ENCODE measurements at regions not wholly inside any gene's neighbourhood (a gene's known extent, or its start where the extent isn't known, plus 50 kb on each side); places are given as distances from the start of the nearest gene placed in this dataset.

DNA sequence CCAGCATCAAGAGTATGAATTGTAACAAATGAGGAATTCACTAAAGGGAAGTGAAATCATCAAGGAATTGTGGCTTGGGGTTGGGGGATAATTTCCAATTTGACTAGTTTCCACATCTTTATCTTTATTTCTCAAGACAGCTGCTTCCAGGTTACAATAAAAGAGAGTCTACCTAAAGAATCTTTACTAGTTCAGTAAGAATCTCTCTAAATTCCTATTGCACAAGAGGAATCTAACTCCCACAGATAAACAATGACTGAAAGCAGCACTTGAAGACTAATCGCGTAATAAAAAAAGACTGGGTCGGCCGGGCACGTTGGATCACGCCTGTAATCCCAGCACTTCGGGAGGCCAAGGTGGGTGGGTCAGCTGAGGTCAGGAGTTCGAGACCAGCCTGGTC lies 194.4 kb downstream of the KBTBD8 start:
- H2BK5ac ChIP-seq (ENCODE audit: low read depth, low read length) = no peak overlapping the region
- H4K8ac ChIP-seq (ENCODE audit: extremely low read depth, insufficient read depth, low read length) = no peak overlapping the region
- H2BK120ac ChIP-seq (replicated peaks; ENCODE audit: low read depth, low read length) = no peak overlapping the region
- no peak overlapping the region for H2AK5ac ChIP-seq (ENCODE audit: low read depth, low read length)
- H3K27me3 ChIP-seq (replicated peaks in 1 of 4; ENCODE audit: control insufficient read depth in 3 of 4, extremely low read depth in 1 of 4, insufficient read depth in 3 of 4, low read length in 3 of 4) = no peaks in the 10 kb centered on the region
- H3K36me3 ChIP-seq (ENCODE audit: control insufficient read depth in 2 of 4, insufficient read depth in 4 of 4, low read length in 3 of 4) = no peaks in the 10 kb centered on the region
- no peak overlapping the region for H3K14ac ChIP-seq (ENCODE audit: insufficient read length)
- no peak overlapping the region for H3K18ac ChIP-seq (ENCODE audit: extremely low read depth, low read length)
- no peak overlapping the region for H2AFZ ChIP-seq (ENCODE audit: low read length)
- H3K23ac ChIP-seq (ENCODE audit: insufficient read length) = no peak overlapping the region
- no peak overlapping the region for H3K4ac ChIP-seq (replicated peaks; ENCODE audit: insufficient read length, low read depth, low read length)
- no peak overlapping the region for H3K4me2 ChIP-seq (ENCODE audit: insufficient read depth in 1 of 2, low read depth in 2 of 2, low read length in 2 of 2)
- ChIA-PET POLR2A (ENCODE audit: partially characterized antibody) (no interaction called here), CTCF (ENCODE audit: partially characterized antibody) (interaction anchor here (1.4 to 1.6 kb wide), 2 partner anchors 11 to 79 kb away, joined by 3 read pairs; no protein-coding TSS in a partner anchor)
- H3K9ac ChIP-seq (replicated peaks in 1 of 4; ENCODE audit: extremely low read depth in 1 of 4, low read depth in 3 of 4, low read length in 3 of 4) = no peak overlapping the region
- DNase-seq (ENCODE audit: low read depth in 1 of 2, low spot score in 2 of 2) (no peak), FAIRE-seq (no peak)
- no peak overlapping the region for H4K5ac ChIP-seq (ENCODE audit: insufficient read length, low read depth, low read length)
- H4K20me1 ChIP-seq (replicated peaks in 1 of 2; ENCODE audit: control insufficient read depth in 1 of 2, insufficient read depth in 2 of 2, low read length in 2 of 2) = no peaks in the 10 kb centered on the region
- H3K23me2 ChIP-seq (ENCODE audit: low read depth, low read length) = no peaks in the 10 kb centered on the region
- H3K79me2 ChIP-seq (ENCODE audit: control insufficient read depth in 1 of 2, insufficient read depth in 2 of 2, low read length in 2 of 2) = no peaks in the 10 kb centered on the region
- 96% methylated on average over 8 of the region's 8 CpGs; no CpG with 5 or more reads in 1 of the 2 experiments for WGBS, 2 experiments (ENCODE audit: extremely low coverage in 1 of 2, insufficient coverage in 1 of 2, insufficient read length in 1 of 2, insufficient replicate concordance in 2 of 2, low coverage in 1 of 2, low lambda C conversion rate in 2 of 2, missing lambda C conversion rate in 1 of 2)
- no peak overlapping the region for H2BK20ac ChIP-seq (ENCODE audit: low read length)
- no peak overlapping the region for H3K4me3 ChIP-seq (ENCODE audit: extremely low read depth in 1 of 4, insufficient read depth in 2 of 4, low read depth in 3 of 4, low read length in 4 of 4)
- H3K9me3 ChIP-seq (ENCODE audit: insufficient read depth in 2 of 2, low read depth in 1 of 2, low read length in 1 of 2) = no peaks in the 10 kb centered on the region
- H2BK12ac ChIP-seq (ENCODE audit: low read depth, low read length) = no peak overlapping the region
- H3K56ac ChIP-seq (replicated peaks; ENCODE audit: insufficient read length, low read depth, low read length) = no peak overlapping the region
- H4K91ac ChIP-seq (replicated peaks; ENCODE audit: insufficient read length, low read length) = no peak overlapping the region
- no peaks in the 10 kb centered on the region for H3K79me1 ChIP-seq (ENCODE audit: low read depth, low read length)
- H3K27ac ChIP-seq (ENCODE audit: low read depth, low read length) = no peak overlapping the region
- H3K4me1 ChIP-seq (replicated peaks in 1 of 4; ENCODE audit: control insufficient read depth in 3 of 4, insufficient read depth in 4 of 4, low read length in 3 of 4) = no peaks in the 10 kb centered on the region
- no peak overlapping the region for H2BK15ac ChIP-seq (ENCODE audit: low read length)
- TF ChIP-seq NRF1 (IDR thresholded peaks at IDR 0.05; ENCODE audit: low read depth, low read length) (no peak), YY1 (IDR thresholded peaks at IDR 0.05; ENCODE audit: low read depth, low read length) (no peak), ASH2L (IDR thresholded peaks at IDR 0.05; ENCODE audit: low read length) (no peak), SP1 (IDR thresholded peaks at IDR 0.05; ENCODE audit: low read depth, low read length) (no peak), RNF2 (IDR thresholded peaks at IDR 0.05; ENCODE audit: borderline replicate concordance, low read depth, low read length, missing control alignments, poor library complexity, severe bottlenecking) (no peak), EZH2 (IDR thresholded peaks at IDR 0.05; ENCODE audit: low read depth, low read length, severe bottlenecking) (no peak), RBBP5 (IDR thresholded peaks at IDR 0.05; ENCODE audit: borderline replicate concordance, low read depth, low read length) (no peak)
- TF ChIP-seq, protein P1, sequence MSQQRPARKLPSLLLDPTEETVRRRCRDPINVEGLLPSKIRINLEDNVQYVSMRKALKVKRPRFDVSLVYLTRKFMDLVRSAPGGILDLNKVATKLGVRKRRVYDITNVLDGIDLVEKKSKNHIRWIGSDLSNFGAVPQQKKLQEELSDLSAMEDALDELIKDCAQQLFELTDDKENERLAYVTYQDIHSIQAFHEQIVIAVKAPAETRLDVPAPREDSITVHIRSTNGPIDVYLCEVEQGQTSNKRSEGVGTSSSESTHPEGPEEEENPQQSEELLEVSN (IDR thresholded peaks at IDR 0.05) = no peak
- TF ChIP-seq, protein P2, sequence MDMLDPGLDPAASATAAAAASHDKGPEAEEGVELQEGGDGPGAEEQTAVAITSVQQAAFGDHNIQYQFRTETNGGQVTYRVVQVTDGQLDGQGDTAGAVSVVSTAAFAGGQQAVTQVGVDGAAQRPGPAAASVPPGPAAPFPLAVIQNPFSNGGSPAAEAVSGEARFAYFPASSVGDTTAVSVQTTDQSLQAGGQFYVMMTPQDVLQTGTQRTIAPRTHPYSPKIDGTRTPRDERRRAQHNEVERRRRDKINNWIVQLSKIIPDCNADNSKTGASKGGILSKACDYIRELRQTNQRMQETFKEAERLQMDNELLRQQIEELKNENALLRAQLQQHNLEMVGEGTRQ (IDR thresholded peaks at IDR 0.05; ENCODE audit: low read length) = no peak

All from H1 (cell line).